ENCODE measurements at regions not wholly inside any gene's neighbourhood (a gene's known extent, or its start where the extent isn't known, plus 50 kb on each side); places are given as distances from the start of the nearest gene placed in this dataset.

DNA sequence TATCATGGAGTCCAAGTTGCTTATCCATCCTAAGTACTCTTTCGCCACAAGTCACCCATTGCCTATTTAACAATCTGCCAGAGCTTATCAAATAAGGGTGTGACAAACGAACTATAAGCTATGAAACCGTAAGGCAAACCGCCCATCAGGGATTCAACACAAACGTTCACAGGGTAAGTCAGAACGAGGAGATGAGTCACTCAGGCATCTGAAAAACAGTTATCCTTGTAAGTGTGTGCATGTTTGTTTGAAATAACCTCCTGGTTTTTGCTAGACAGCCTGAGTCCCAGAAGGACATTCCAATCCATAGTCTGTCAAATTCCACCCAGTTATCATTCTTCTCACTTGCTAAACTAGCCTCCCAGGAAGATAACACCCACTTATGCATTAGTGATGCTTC is 299.1 kb downstream of the PAX3 start:
- TF ChIP-seq, protein P1, sequence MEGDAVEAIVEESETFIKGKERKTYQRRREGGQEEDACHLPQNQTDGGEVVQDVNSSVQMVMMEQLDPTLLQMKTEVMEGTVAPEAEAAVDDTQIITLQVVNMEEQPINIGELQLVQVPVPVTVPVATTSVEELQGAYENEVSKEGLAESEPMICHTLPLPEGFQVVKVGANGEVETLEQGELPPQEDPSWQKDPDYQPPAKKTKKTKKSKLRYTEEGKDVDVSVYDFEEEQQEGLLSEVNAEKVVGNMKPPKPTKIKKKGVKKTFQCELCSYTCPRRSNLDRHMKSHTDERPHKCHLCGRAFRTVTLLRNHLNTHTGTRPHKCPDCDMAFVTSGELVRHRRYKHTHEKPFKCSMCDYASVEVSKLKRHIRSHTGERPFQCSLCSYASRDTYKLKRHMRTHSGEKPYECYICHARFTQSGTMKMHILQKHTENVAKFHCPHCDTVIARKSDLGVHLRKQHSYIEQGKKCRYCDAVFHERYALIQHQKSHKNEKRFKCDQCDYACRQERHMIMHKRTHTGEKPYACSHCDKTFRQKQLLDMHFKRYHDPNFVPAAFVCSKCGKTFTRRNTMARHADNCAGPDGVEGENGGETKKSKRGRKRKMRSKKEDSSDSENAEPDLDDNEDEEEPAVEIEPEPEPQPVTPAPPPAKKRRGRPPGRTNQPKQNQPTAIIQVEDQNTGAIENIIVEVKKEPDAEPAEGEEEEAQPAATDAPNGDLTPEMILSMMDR (IDR thresholded peaks at IDR 0.05; ENCODE audit: poor library complexity) = no peak
- TF ChIP-seq EZH2 (IDR thresholded peaks at IDR 0.05; ENCODE audit: borderline replicate concordance) (no peak), EZH2phosphoT487 (IDR thresholded peaks at IDR 0.05; ENCODE audit: low read depth, severe bottlenecking, unreplicated experiment) (no peak)
